Esophagus muscularis mucosa (tissue), 2 donors: ENCODE measurements at regions not wholly inside any gene's neighbourhood (a gene's known extent, or its start where the extent isn't known, plus 50 kb on each side); places are given as distances from the start of the nearest gene placed in this dataset.

Source experiments
- EP300 ChIP-seq: sonication (generic); formaldehyde crosslinking; IDR thresholded peaks from one replicate; pipeline ENCODE4 v1.6.1; 2017; ENCODE audit warnings: antibody characterized with exemption
- POLR2A ChIP-seq: fragments of 450-650 bp; IDR thresholded peaks from one replicate; pipeline ENCODE4 v1.6.1; 2017; ENCODE audit warnings: antibody characterized with exemption, moderate library complexity, mild to moderate bottlenecking, low read depth

DNA sequence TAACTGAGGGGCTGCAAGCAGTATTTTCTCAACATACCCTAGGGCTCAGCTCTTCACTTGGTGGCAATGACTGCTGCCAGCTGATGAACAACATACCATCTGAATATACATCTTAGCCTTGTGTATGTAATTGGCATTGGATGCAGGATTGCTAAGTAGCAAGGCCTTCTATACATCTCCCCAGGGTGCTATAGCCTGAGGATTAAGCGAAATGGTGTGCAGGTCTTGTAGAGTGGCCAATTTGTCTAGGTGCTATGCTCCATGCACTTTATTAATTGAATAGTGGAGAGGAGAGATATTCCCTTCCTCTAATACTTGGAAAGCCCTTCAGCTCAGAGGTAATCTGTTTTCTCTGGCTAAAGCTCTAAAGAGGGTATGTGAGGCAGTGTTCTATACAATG, 71.9 kb downstream of the KIF2B start:
- TF ChIP-seq POLR2A (no peak), EP300 (no peak)
